HEK293T (cell line): ENCODE measurements at regions not wholly inside any gene's neighbourhood (a gene's known extent, or its start where the extent isn't known, plus 50 kb on each side); places are given as distances from the start of the nearest gene placed in this dataset.

Source experiments
- ARNT ChIP-seq: fragments of 450-650 bp; IDR thresholded peaks from 2 replicates; pipeline ENCODE4 v1.6.1; 2017; ENCODE audit warnings: mild to moderate bottlenecking
- CTBP1 ChIP-seq: fragments of 450-650 bp; IDR thresholded peaks from 2 replicates; pipeline ENCODE4 v1.6.1; 2016; ENCODE audit warnings: borderline replicate concordance
- ELF4 ChIP-seq: fragments of 450-650 bp; IDR thresholded peaks from 2 replicates; pipeline ENCODE4 v1.6.1; 2017; ENCODE audit warnings: antibody characterized with exemption
- FOXA1 ChIP-seq: fragments of 450-650 bp; IDR thresholded peaks from 2 replicates; pipeline ENCODE4 v1.6.1; 2016; ENCODE audit warnings: mild to moderate bottlenecking
- FOXK2 ChIP-seq: fragments of 450-650 bp; IDR thresholded peaks from 2 replicates; pipeline ENCODE4 v1.6.1; 2016; ENCODE audit warnings: mild to moderate bottlenecking
- FOXM1 ChIP-seq: fragments of 450-650 bp; IDR thresholded peaks from 2 replicates; pipeline ENCODE4 v1.6.1; 2017; ENCODE audit warnings: mild to moderate bottlenecking, borderline replicate concordance
- HDGF ChIP-seq: fragments of 450-650 bp; IDR thresholded peaks from 2 replicates; pipeline ENCODE4 v1.6.1; 2017; ENCODE audit warnings: antibody characterized with exemption, borderline replicate concordance
- L3MBTL2 ChIP-seq: fragments of 450-650 bp; conservative IDR thresholded peaks from 2 replicates; pipeline ENCODE4 v1.6.1; 2016; ENCODE audit warnings: mild to moderate bottlenecking
- LEF1 ChIP-seq: fragments of 450-650 bp; IDR thresholded peaks from 2 replicates; pipeline ENCODE4 v1.6.1; 2017; ENCODE audit warnings: mild to moderate bottlenecking, borderline replicate concordance
- NFRKB ChIP-seq: fragments of 450-650 bp; IDR thresholded peaks from 2 replicates; pipeline ENCODE4 v1.6.1; 2016; ENCODE audit warnings: mild to moderate bottlenecking, moderate library complexity
- SP1 ChIP-seq: fragments of 450-650 bp; IDR thresholded peaks from 2 replicates; pipeline ENCODE4 v1.6.1; 2017
- SUZ12 ChIP-seq: fragments of 450-650 bp; IDR thresholded peaks from 2 replicates; pipeline ENCODE4 v1.6.1; 2016; ENCODE audit warnings: mild to moderate bottlenecking
- TARDBP ChIP-seq: fragments of 450-650 bp; IDR thresholded peaks from 2 replicates; pipeline ENCODE4 v1.6.1; 2016
- TF ChIP-seq, protein P1 (sequence below): fragments of 450-650 bp; IDR thresholded peaks from 2 replicates; pipeline ENCODE4 v1.6.1; 2016

DNA sequence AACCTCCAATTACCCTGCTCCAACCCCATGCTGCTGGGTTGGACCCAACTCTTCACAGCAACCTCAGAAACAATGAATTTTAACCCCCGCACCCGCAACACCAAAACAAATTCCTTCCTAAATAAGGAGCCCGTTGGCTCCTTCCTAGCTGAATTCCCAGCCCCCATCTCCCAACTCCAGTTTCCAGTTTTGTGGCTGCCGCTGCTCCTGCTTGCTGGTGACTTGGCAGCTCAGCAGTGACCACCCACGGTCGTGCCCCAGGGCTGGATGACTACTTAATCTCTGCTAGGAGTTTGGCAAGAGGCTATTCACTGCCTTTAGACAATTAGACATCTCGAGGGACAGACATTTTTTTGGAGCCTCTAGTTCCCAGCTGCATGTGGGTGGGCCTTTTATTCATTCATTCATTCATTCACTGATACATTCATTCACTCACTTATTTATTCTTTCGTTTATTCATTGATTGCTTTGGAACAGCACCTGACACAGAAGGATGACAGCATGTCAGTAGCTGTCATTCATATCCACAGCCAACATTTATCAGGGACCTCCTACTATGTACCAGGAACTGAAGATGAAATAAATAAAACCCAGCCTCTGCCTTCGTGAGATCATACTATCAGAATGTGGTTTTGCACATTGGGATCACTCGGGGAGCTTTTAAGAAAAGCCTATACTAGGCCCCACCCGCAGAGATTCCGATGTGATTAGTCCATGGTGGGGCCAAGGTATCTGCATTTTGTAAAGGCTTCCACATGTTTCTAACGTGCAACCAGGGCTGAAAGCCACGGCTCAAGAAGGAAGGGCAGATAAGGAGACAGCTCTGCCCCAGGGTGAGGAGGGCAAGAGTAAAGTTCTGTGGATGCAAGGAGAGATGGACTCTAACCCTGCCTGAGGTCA lies 256.5 kb downstream of the SHQ1 start:
- TF ChIP-seq SP1: no peak
- TF ChIP-seq SUZ12: no peak
- no peak for TF ChIP-seq TARDBP
- TF ChIP-seq ELF4: no peak
- no peak for TF ChIP-seq L3MBTL2
- no peak for TF ChIP-seq ARNT
- no peak for TF ChIP-seq FOXA1
- TF ChIP-seq HDGF: no peak
- TF ChIP-seq FOXK2: no peak
- TF ChIP-seq FOXM1: no peak
- TF ChIP-seq CTBP1: no peak
- TF ChIP-seq, protein P1, sequence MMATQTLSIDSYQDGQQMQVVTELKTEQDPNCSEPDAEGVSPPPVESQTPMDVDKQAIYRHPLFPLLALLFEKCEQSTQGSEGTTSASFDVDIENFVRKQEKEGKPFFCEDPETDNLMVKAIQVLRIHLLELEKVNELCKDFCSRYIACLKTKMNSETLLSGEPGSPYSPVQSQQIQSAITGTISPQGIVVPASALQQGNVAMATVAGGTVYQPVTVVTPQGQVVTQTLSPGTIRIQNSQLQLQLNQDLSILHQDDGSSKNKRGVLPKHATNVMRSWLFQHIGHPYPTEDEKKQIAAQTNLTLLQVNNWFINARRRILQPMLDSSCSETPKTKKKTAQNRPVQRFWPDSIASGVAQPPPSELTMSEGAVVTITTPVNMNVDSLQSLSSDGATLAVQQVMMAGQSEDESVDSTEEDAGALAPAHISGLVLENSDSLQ: peak; percentile 60
- no peak for TF ChIP-seq LEF1
- no peak for TF ChIP-seq NFRKB
